KMS-11 (cell line): ENCODE measurements at regions not wholly inside any gene's neighbourhood (a gene's known extent, or its start where the extent isn't known, plus 50 kb on each side); places are given as distances from the start of the nearest gene placed in this dataset.

ENCODE experiments used
- H2AFZ ChIP-seq: fragments of 200-600 bp; sonication (generic); 2 replicates; pipeline ENCODE4 v1.6.1; 2016; ENCODE audit warnings: antibody characterized with exemption, mixed run types, low read depth
- H3K27ac ChIP-seq: fragments of 200-600 bp; sonication (generic); 2 replicates; pipeline ENCODE4 v1.6.1; 2016; ENCODE audit warnings: mild to moderate bottlenecking, mixed run types
- H3K27me3 ChIP-seq: fragments of 200-600 bp; sonication (generic); 2 replicates; pipeline ENCODE4 v1.6.1; 2017; ENCODE audit warnings: mild to moderate bottlenecking, low read depth, mixed run types, moderate library complexity; ENCODE audit not compliant: insufficient read depth
- H3K36me3 ChIP-seq: fragments of 200-600 bp; sonication (generic); 2 replicates; pipeline ENCODE4 v1.6.1; 2017; ENCODE audit warnings: mild to moderate bottlenecking, mixed run types; ENCODE audit not compliant: insufficient read depth
- H3K4me1 ChIP-seq: fragments of 200-600 bp; sonication (generic); 2 replicates; pipeline ENCODE4 v1.6.1; 2016; ENCODE audit warnings: mild to moderate bottlenecking, low read depth, mixed run types; ENCODE audit not compliant: poor library complexity, severe bottlenecking
- H3K4me2 ChIP-seq: fragments of 200-600 bp; sonication (generic); 2 replicates; pipeline ENCODE4 v1.7.0; 2016; ENCODE audit warnings: mild to moderate bottlenecking, mixed run types
- H3K4me3 ChIP-seq: fragments of 200-600 bp; sonication (generic); IDR thresholded peaks from 2 replicates; pipeline ENCODE4 v1.6.1; 2017; ENCODE audit warnings: low read depth, low read length, mixed read lengths; ENCODE audit not compliant: insufficient read depth
- H3K79me2 ChIP-seq: fragments of 200-600 bp; sonication (generic); 2 replicates; pipeline ENCODE4 v1.6.1; 2016; ENCODE audit warnings: low read depth, mixed run types; ENCODE audit not compliant: insufficient read depth
- H3K9ac ChIP-seq: fragments of 200-600 bp; sonication (generic); 2 replicates; pipeline ENCODE4 v1.6.1; 2016; ENCODE audit warnings: mild to moderate bottlenecking, mixed run types
- H4K20me1 ChIP-seq: fragments of 200-600 bp; sonication (generic); 2 replicates; pipeline ENCODE4 v1.6.1; 2016; ENCODE audit warnings: mild to moderate bottlenecking, mixed run types; ENCODE audit not compliant: insufficient read depth
- TF ChIP-seq, protein P1 (sequence below): fragments of 200-600 bp; sonication (generic); conservative IDR thresholded peaks from 2 replicates; pipeline ENCODE4 v1.6.1; 2017; ENCODE audit warnings: low read depth, mild to moderate bottlenecking, antibody characterized with exemption, low read length, moderate library complexity, mixed read lengths

DNA sequence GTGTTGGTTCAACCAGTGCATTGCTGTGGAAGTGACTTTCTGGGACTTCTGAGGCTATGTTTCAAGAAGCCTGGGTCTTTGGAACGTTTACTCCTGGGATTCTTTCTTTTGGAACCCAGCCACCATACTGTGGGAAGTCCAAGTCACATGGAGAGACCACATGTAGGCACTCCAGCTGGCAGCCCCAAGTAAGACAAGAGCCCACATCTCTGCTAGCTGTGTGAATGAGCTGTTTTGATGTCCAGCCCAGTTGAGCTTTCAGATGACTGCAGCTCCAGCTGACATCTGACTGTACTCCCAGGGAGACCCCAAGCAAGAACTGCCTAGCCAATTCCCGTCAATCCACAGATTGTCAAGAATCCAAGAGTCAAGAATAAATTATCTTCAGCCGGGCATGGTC lies 60.1 kb upstream of the SPATA31D4 start:
- Histone ChIP-seq H3K9ac (no peak overlapping the region), H3K4me2 (no peak overlapping the region), H3K79me2 (no peaks in the 10 kb centered on the region), H4K20me1 (no peaks in the 10 kb centered on the region), H3K4me1 (no peaks in the 10 kb centered on the region), H3K27ac (no peak overlapping the region), H3K4me3 (no peak overlapping the region), H3K36me3 (no peaks in the 10 kb centered on the region), H2AFZ (no peak overlapping the region), H3K27me3 (no peaks in the 10 kb centered on the region)
- TF ChIP-seq, protein P1, sequence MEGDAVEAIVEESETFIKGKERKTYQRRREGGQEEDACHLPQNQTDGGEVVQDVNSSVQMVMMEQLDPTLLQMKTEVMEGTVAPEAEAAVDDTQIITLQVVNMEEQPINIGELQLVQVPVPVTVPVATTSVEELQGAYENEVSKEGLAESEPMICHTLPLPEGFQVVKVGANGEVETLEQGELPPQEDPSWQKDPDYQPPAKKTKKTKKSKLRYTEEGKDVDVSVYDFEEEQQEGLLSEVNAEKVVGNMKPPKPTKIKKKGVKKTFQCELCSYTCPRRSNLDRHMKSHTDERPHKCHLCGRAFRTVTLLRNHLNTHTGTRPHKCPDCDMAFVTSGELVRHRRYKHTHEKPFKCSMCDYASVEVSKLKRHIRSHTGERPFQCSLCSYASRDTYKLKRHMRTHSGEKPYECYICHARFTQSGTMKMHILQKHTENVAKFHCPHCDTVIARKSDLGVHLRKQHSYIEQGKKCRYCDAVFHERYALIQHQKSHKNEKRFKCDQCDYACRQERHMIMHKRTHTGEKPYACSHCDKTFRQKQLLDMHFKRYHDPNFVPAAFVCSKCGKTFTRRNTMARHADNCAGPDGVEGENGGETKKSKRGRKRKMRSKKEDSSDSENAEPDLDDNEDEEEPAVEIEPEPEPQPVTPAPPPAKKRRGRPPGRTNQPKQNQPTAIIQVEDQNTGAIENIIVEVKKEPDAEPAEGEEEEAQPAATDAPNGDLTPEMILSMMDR, result no peak

DNA sequence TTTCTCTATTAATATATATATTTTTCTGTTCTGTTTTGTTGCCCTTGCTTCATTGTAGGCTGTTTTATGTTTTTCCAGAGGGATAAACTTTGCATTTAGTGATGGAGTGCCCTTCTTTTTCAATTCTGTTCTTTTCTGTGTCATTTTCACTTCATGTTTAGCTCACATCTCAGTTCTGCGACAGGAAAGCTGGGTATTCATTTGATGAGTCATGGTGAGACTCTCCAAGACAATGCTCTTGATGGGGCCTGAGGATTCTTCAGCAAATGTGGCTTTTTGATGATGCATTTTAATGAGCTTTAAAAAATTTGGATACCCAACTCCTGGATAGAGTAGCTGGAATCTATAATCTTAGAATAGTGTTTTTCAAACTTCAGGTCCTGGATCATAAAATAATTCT lies 56.5 kb upstream of the SPATA31D4 start:
- no peak overlapping the region for H3K27ac ChIP-seq
- TF ChIP-seq, protein P1, result no peak
- no peaks in the 10 kb centered on the region for H3K36me3 ChIP-seq
- H3K79me2 ChIP-seq, result no peaks in the 10 kb centered on the region
- H3K9ac ChIP-seq, result no peak overlapping the region
- no peak overlapping the region for H3K4me2 ChIP-seq
- H3K4me3 ChIP-seq, result no peak overlapping the region
- H3K27me3 ChIP-seq, result no peaks in the 10 kb centered on the region
- H3K4me1 ChIP-seq, result no peaks in the 10 kb centered on the region
- H4K20me1 ChIP-seq, result no peaks in the 10 kb centered on the region
- no peak overlapping the region for H2AFZ ChIP-seq

DNA sequence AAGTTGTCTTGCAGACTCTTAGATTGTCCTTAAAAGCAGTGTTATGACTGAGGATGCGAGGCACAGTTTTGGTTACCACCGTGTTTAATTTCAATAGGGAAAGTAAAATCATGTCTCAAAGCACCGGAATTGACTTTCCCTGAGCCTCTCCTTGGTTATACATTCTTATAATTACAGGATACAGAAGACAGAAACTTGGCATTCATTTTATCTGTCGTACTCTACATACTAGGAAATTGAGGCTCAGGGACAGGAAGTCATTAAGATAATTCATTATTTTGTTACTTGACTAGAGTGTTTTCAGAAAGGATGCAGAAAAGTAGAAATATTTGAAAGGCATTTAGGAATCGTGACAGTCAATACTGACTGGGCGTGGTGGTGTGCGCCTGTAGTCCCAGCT lies 54.0 kb upstream of the SPATA31D4 start:
- Histone ChIP-seq H3K79me2 (no peaks in the 10 kb centered on the region), H2AFZ (no peak overlapping the region), H3K4me1 (no peaks in the 10 kb centered on the region), H4K20me1 (no peaks in the 10 kb centered on the region), H3K27me3 (no peaks in the 10 kb centered on the region), H3K9ac (no peak overlapping the region), H3K36me3 (no peaks in the 10 kb centered on the region), H3K27ac (no peak overlapping the region), H3K4me3 (no peak overlapping the region), H3K4me2 (no peak overlapping the region)
- TF ChIP-seq, protein P1, result no peak

GRCh38 chr9:81874931-81875330 lies 53.3 kb upstream of the SPATA31D4 start:
- no peak overlapping the region for H2AFZ ChIP-seq
- H3K27me3 ChIP-seq, result no peaks in the 10 kb centered on the region
- H4K20me1 ChIP-seq, result no peaks in the 10 kb centered on the region
- no peak overlapping the region for H3K27ac ChIP-seq
- H3K9ac ChIP-seq, result no peak overlapping the region
- H3K79me2 ChIP-seq, result no peaks in the 10 kb centered on the region
- H3K36me3 ChIP-seq, result no peaks in the 10 kb centered on the region
- H3K4me1 ChIP-seq, result no peaks in the 10 kb centered on the region
- no peak overlapping the region for H3K4me2 ChIP-seq
- TF ChIP-seq, protein P1, result no peak
- H3K4me3 ChIP-seq, result no peak overlapping the region
